ENCODE measurements at regions not wholly inside any gene's neighbourhood (a gene's known extent, or its start where the extent isn't known, plus 50 kb on each side); places are given as distances from the start of the nearest gene placed in this dataset.
"Not testable (repeated sequence)": the region's sequence is repeated elsewhere in the genome, so short reads cannot be mapped to it uniquely, and the experiment has no call there.

DNA sequence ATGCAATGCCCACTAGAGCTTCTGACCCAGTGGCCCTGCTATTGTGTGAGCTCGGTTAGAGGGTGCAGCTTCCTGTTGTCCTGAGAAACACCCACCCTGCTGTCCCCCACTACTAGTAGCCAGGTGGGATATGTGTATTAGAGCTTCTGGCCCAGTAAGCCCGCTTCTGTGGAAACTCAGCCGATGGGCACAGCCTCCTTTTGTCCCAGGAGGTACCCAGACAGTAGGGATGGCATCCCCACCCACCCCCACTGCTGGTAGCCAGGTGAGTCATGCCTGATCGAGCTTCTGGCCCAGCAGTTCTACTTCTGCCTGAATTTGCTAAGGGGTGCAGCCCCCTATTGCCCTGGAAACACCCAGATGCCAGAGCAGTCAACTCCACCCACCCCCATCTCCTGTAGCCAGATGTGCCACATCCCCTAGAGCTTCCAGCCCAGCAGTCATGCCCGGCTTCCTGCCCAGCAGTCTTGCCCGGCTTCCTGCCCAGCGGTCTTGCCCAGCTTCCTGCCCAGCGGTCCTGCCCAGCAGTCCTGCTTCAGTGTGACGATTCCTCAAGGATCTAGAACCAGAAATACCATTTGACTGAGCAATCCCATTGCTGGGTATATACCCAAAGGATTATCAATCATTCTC, 162.7 kb upstream of the KLF8 start:
- peak overlapping the region in 3 of 4 donors; percentile 73 to 82 (median 80) for H3K4me3 Mint-ChIP-seq
- peaks cover 0 to 6% (median 3%) of the 10 kb centered on the region in 3 donors for H3K9me3 Mint-ChIP-seq
- peak overlapping the region; percentile 94 to 96 (median 96) for H3K27ac Mint-ChIP-seq
- no peaks in the 10 kb centered on the region for H3K27me3 Mint-ChIP-seq
- peaks cover 24 to 35% (median 28%) of the 10 kb centered on the region in 3 donors for H3K4me1 Mint-ChIP-seq
- no peaks in the 10 kb centered on the region for H3K36me3 Mint-ChIP-seq

DNA sequence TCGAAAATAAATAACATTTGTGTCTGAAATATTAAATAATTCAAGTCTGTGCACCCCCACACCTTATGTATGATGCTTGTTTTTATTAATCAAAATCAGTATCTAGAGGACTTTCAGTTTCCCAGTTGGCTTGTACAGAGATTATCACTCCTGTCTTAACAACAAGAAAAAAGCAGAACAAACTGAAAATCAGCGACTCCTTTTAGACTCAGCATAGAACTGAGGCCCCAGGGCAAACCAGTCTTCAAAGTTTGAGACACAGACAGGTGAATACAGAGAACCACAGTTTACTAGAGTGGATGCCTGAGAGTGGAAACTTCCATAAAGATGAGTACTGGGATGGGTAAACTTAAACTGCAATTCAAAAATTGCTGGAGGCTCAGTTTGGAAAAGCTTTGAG, 142.8 kb upstream of the KLF8 start:
- Mint-ChIP-seq H3K27me3 (peaks cover 5% of the 10 kb centered on the region), H3K36me3 (no peaks in the 10 kb centered on the region), H3K4me3 (no peak overlapping the region), H3K27ac (no peak overlapping the region), H3K9me3 (no peaks in the 10 kb centered on the region), H3K4me1 (peaks cover 0 to 1% (median 0%) of the 10 kb centered on the region in 3 donors)

DNA sequence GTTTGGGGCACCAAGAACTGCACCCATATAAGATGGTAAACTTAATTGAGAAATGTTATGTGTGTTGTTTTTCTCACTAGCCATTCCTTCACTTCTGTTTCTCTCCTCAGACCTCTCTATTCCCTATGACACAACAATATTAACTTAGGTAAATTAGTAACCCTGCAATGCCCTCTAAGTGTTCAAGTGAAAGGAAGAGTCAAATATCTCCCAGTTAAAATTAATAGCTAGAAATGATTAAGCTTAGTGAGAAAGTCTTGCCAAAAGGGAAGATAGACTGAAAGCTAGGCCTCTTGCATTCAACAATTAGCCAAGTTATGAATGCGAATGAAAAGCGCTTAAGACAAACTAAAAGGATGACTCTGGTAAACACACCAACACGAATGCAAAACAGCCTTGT, 132.9 kb upstream of the KLF8 start:
- Mint-ChIP-seq H3K27ac (no peak overlapping the region), H3K27me3 (no peaks in the 10 kb centered on the region), H3K36me3 (no peaks in the 10 kb centered on the region), H3K9me3 (peaks cover 0 to 2% (median 0%) of the 10 kb centered on the region in 3 donors), H3K4me3 (no peak overlapping the region), H3K4me1 (peaks cover 4 to 6% (median 4%) of the 10 kb centered on the region in 3 donors)

DNA sequence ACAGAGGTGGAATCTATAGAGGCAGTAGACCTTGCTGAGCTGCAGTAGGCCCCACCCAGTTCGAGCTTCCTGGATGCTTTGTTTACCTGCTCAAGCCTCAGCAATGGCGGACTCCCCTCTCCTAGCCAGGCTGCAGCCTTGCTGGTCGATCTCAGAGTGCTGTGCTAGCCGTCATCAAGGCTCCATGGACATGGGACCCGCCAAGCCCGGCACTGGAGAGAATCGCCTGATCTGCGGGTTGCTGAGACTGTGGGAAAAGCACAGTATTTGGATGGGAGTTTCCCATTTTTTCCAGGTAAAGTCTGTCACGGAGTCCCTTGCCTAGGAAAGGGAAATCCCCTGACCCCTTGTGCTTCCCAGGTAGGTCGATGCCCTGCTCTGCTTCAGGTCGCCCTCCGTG, 124.8 kb upstream of the KLF8 start:
- no peak overlapping the region for H3K4me3 Mint-ChIP-seq
- H3K9me3 Mint-ChIP-seq = peaks cover 2 to 6% (median 3%) of the 10 kb centered on the region in 3 donors
- peaks cover 0 to 4% (median 2%) of the 10 kb centered on the region in 3 donors for H3K4me1 Mint-ChIP-seq
- no peaks in the 10 kb centered on the region for H3K36me3 Mint-ChIP-seq
- H3K27me3 Mint-ChIP-seq = no peaks in the 10 kb centered on the region
- H3K27ac Mint-ChIP-seq = no peak overlapping the region

DNA sequence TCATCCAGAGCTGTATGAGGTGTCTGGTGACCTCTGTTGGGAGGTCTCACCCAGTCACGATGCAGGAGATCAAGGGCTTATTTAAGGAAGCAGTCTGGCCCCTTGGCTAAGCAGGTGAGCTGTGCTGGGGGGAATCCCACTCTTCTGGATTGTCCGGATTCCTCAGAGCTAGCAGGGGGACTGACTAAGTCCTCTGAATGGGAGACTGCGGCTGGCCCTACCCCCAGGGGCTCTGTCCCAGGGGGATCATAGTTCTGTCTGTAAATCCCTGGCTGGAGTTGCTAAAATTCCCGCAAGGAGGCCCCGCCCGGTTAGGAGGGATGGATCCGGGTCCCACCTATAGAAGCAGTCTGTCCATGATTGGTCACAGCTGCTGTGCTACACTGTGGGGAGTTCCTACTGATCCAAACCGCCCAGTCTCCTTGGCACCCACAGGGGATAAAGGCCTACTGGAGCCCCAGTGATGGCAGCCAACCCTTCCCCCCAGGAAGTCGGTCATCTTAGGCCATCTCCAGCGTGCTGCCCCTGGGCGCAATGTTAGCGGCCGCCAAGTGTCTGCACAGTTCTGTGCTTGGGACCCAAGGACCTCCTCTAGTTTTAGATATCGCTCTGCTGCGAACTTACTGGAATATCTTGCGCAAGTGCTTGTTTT, 118.2 kb upstream of the KLF8 start:
- H3K9me3 Mint-ChIP-seq = peaks cover 0 to 4% (median 2%) of the 10 kb centered on the region in 3 donors
- H3K27ac Mint-ChIP-seq = no peak overlapping the region
- no peaks in the 10 kb centered on the region for H3K36me3 Mint-ChIP-seq
- no peaks in the 10 kb centered on the region for H3K27me3 Mint-ChIP-seq
- no peak overlapping the region for H3K4me3 Mint-ChIP-seq
- no peaks in the 10 kb centered on the region for H3K4me1 Mint-ChIP-seq

DNA sequence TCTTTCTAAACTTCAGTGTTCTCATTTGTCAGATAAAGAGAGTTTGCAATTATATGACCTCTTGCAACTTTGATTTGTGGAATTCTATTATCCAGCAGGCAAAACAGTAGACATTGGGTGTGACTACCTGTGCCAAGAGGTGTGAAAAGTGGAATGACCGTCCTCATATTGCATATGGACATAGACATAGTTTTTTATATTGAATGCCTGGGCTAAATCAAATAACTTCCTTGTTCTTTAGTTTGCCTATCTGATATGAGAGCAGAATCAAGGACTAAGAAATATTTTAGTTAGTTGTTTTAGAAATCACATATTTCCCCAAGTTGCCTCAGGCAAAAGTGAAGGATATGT, 117.7 kb upstream of the KLF8 start:
- Mint-ChIP-seq H3K27me3 (no peaks in the 10 kb centered on the region), H3K9me3 (peaks cover 0 to 4% (median 2%) of the 10 kb centered on the region in 3 donors), H3K4me3 (no peak overlapping the region), H3K36me3 (no peaks in the 10 kb centered on the region), H3K27ac (no peak overlapping the region), H3K4me1 (no peaks in the 10 kb centered on the region)

DNA sequence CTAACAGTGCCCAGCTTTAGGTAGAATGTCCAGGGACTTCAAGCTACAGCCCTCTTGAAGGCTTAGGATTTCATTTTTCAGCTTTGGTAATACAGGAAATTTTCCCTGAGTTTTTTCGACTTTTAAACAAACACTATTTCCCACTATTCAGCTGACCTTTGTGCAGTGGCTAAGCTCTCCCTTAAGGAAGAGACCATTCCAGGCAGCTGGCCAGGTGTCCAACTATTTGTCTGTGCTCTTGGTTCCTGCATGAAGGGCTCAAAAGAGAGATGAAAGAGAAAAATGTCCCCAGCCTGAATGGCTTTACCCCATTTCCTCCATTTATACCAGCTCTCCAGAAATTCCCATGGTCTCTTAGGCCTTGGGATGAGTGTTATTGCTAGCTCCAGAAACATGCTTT, 111.9 kb upstream of the KLF8 start:
- no peak overlapping the region for H3K4me3 Mint-ChIP-seq
- no peaks in the 10 kb centered on the region for H3K9me3 Mint-ChIP-seq
- no peaks in the 10 kb centered on the region for H3K36me3 Mint-ChIP-seq
- H3K27me3 Mint-ChIP-seq = no peaks in the 10 kb centered on the region
- no peak overlapping the region for H3K27ac Mint-ChIP-seq
- peaks cover 0 to 1% (median 0%) of the 10 kb centered on the region in 3 donors for H3K4me1 Mint-ChIP-seq

DNA sequence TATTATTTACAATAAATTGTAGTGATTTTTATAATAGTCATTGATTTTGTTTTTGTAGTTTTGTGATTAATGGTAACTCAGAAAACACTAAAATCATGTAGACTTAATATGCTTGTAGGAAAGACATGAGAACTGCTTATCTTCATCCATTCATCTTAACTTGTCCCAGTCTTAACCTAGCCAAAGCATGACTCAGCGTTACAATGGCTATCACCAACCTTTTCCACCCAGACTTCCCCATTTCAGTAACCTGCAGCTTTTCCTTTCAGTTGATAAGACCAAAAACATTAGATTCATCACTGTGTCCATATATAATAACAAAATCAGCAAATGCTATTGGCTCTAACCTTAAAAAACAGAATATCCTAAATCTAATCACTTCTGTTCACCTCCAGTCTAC, 106.2 kb upstream of the KLF8 start:
- Mint-ChIP-seq H3K27ac (no peak overlapping the region), H3K9me3 (no peaks in the 10 kb centered on the region), H3K36me3 (no peaks in the 10 kb centered on the region), H3K4me3 (no peak overlapping the region), H3K4me1 (peaks cover 0 to 1% (median 0%) of the 10 kb centered on the region in 3 donors), H3K27me3 (no peaks in the 10 kb centered on the region)

DNA sequence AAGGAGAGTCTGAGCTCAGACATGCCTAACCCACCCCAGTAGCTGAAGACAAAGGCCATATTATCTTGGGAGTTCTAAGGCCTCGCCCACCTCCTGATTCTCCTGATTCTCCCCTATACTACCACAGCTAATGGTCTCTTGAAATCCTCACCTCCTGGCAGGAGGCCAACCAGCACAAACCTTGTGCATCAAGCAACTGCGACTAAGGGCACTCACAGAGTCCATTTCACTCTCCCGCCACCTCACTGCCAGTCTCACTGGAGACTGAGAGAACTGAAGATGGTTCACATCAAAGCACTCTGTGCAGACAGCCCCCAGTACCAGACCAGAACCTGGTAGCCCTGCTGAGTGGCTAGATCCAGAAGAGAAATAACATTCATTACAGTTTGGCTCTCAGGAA, 102.1 kb upstream of the KLF8 start:
- H3K36me3 Mint-ChIP-seq = no peaks in the 10 kb centered on the region
- H3K27me3 Mint-ChIP-seq = no peaks in the 10 kb centered on the region
- H3K4me1 Mint-ChIP-seq = no peaks in the 10 kb centered on the region
- H3K9me3 Mint-ChIP-seq = peaks cover 6 to 10% (median 10%) of the 10 kb centered on the region in 3 donors
- no peak overlapping the region for H3K4me3 Mint-ChIP-seq
- H3K27ac Mint-ChIP-seq = no peak overlapping the region

DNA sequence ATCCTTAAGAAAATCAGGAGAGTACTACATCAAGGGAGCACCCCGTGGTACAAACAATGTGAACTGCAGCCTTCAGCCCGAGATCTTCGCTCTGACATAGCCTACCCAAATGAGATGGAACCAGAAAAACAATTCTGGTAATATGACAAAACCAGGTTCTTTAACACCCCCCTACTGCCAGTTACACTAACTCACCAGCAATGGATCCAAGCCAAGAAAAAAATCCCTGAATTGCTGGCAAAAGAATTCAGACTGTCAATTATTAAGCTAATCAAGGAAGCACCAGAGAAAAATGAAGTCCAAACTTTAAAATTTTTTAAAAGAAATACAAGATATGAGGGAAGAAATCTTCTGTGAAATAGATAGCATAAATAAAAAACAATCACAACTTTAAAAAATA, 101.7 kb upstream of the KLF8 start:
- no peak overlapping the region for H3K27ac Mint-ChIP-seq
- no peaks in the 10 kb centered on the region for H3K27me3 Mint-ChIP-seq
- no peaks in the 10 kb centered on the region for H3K4me1 Mint-ChIP-seq

DNA sequence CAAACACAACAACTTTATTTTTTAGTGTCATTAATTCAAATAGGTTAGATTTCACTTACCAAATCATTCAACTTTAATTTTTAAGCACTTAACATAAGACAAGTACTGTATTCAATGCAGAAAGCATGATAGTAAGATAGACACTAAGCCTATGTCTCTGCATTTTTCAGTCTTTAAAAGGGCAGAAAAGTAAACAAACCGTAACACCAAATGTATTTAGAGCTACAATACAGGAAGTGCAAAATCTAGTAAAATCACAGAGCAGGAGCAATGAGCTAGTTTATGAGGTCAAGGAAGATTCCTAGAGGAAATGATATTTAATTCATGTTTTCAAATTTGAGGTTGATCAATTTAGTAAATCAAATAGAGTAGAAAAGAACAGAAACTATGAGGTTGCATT, 68.0 kb upstream of the KLF8 start:
- H3K36me3 Mint-ChIP-seq, H3K27ac Mint-ChIP-seq, H3K4me1 Mint-ChIP-seq, H3K4me3 Mint-ChIP-seq, H3K27me3 Mint-ChIP-seq: not testable (repeated sequence)
- H3K9me3 Mint-ChIP-seq = peaks cover 0 to 11% (median 6%) of the 10 kb centered on the region in 3 donors

More for the DNA sequence above, 101.7 kb upstream of the KLF8 start:
- no peak overlapping the region for H3K4me3 Mint-ChIP-seq
- peaks cover 6 to 10% (median 10%) of the 10 kb centered on the region in 3 donors for H3K9me3 Mint-ChIP-seq
- no peaks in the 10 kb centered on the region for H3K36me3 Mint-ChIP-seq
